Ovary (tissue), 7 donors: ENCODE measurements at regions not wholly inside any gene's neighbourhood (a gene's known extent, or its start where the extent isn't known, plus 50 kb on each side); places are given as distances from the start of the nearest gene placed in this dataset.

ENCODE experiments used
- DNase-seq, 5 donors: peaks; one replicate each; pipeline ENCODE4 v3.0.0-alpha.2; 2019 to 2020
- H3K27ac ChIP-seq, 2 donors: fragments of 200-600 bp; one replicate each; pipeline versions ENCODE4 v1.5.1 to v1.8.0; 2019 to 2022
- H3K27me3 ChIP-seq: fragments of 200-600 bp; one replicate; pipeline ENCODE4 v1.8.0; 2022
- H3K36me3 ChIP-seq: fragments of 200-600 bp; sonication (generic); one replicate; pipeline ENCODE4 v1.5.1; 2019
- H3K4me1 ChIP-seq: one replicate; pipeline ENCODE4 v1.8.1; 2013; ENCODE audit warnings: mild to moderate bottlenecking, moderate library complexity; ENCODE audit not compliant: insufficient read depth
- H3K4me3 ChIP-seq: fragments of 200-600 bp; sonication (generic); one replicate; pipeline ENCODE4 v1.5.1; 2017
- H3K9me3 ChIP-seq, 2 donors: fragments of 200-600 bp in 1 of 2; sonication (generic) in 1 of 2; one replicate each; pipeline versions ENCODE4 v1.5.1 to v1.8.1; 2013 to 2019; ENCODE audit warnings: mild to moderate bottlenecking in 1 of 2, moderate library complexity in 1 of 2
- CTCF ChIP-seq, 3 donors: fragments of 450-650 bp in 2 of 3; fragments of 200-600 bp in 1 of 3; IDR thresholded peaks; one replicate each; pipeline versions ENCODE4 v1.5.1 to v1.8.0; 2016 to 2022; ENCODE audit warnings: antibody characterized with exemption in 3 of 3, mild to moderate bottlenecking in 1 of 3
- EP300 ChIP-seq: sonication (generic); formaldehyde crosslinking; IDR thresholded peaks from one replicate; pipeline ENCODE4 v1.6.1; 2017; ENCODE audit warnings: antibody characterized with exemption
- POLR2A ChIP-seq: fragments of 450-650 bp; IDR thresholded peaks from one replicate; pipeline ENCODE4 v1.6.1; 2017; ENCODE audit warnings: antibody characterized with exemption, mild to moderate bottlenecking, moderate library complexity
- WGBS, 3 donors: extraction: QIAGEN DNeasy Blood & Tissue Kit in 1 of 3; methylation state at CpG; one replicate each; pipeline versions ENCODE4 v1.1.5 to v1.1.7; 2013 to 2017; 5-methylcytosine and 5-hydroxymethylcytosine counted together
- intact Hi-C, 4 donors: fragments of 100-400 bp; cut with DNase I; formaldehyde crosslinking; loops; one replicate each; pipeline versions ENCODE4 v1.11.0 to v1.15.1; 2022 to 2023
- donor health status: DM: no; HTN: no; CAD: no; lungs with moderate emphysema.
- donor health status: DM: no; HTN: no; CAD: no.
- donor health status: Bipolar disorder and iron deficiency.
- donor health status: DM: no; HTN: no; CAD: no.
- donor health status: DM: yes; HTN: yes; CAD: no.

GRCh38 chr6:130675072-130675471, 152.1 kb upstream of the SMLR1 start:
- DNase-seq, result no peak
- no peak for TF ChIP-seq POLR2A
- H3K27me3 ChIP-seq, result no peaks in the 10 kb centered on the region
- H3K4me3 ChIP-seq, result no peak overlapping the region
- H3K4me1 ChIP-seq, result peaks cover 13% of the 10 kb centered on the region
- intact Hi-C loops, result loop anchor here in 1 of 4 donors (10.0 kb wide), 1 partner anchor 310 kb away; the partner anchor contains the start of gene TMEM200A
- no peaks in the 10 kb centered on the region for H3K36me3 ChIP-seq
- H3K27ac ChIP-seq, result no peak overlapping the region
- H3K9me3 ChIP-seq, result no peaks in the 10 kb centered on the region
- WGBS, 3 donors, result 19 to 62% (median 41%) methylated on average over 3 of the region's 3 CpGs

GRCh38 chr6:130676077-130676772, 151.0 kb upstream of the SMLR1 start:
- DNase-seq, result peak; percentile 55 to 74 (median 71)
- H3K4me3 ChIP-seq, result no peak overlapping the region
- intact Hi-C loops, result loop anchor here in 1 of 4 donors (10.0 kb wide), 1 partner anchor 311 kb away; the partner anchor contains the start of gene TMEM200A
- no peaks in the 10 kb centered on the region for H3K36me3 ChIP-seq
- no peak for TF ChIP-seq CTCF (IDR thresholded peaks at IDR 0.05)
- no peak for TF ChIP-seq EP300
- TF ChIP-seq POLR2A, result no peak
- no peaks in the 10 kb centered on the region for H3K9me3 ChIP-seq
- H3K27ac ChIP-seq, result peak overlapping the region in 1 of 2 donors; percentile 33
- H3K4me1 ChIP-seq, result peaks cover 14% of the 10 kb centered on the region
- 2 to 12% (median 6%) methylated on average over 1 of the region's 1 CpG for WGBS, 3 donors
- H3K27me3 ChIP-seq, result no peaks in the 10 kb centered on the region

- Histone ChIP-seq H3K36me3 (no peaks in the 10 kb centered on the region), H3K27ac (peak overlapping the region in 1 of 2 donors; percentile 33), H3K4me1 (peaks cover 10% of the 10 kb centered on the region), H3K9me3 (no peaks in the 10 kb centered on the region), H3K27me3 (no peaks in the 10 kb centered on the region), H3K4me3 (no peak overlapping the region)
- intact Hi-C loops, result loop anchor here in 1 of 4 donors (10.0 kb wide), 1 partner anchor 312 kb away; the partner anchor contains the start of gene TMEM200A
- DNase-seq, result no peak
- 40 to 57% (median 51%) methylated on average over 1 of the region's 1 CpG for WGBS, 3 donors
- TF ChIP-seq POLR2A, result no peak
- TF ChIP-seq CTCF (IDR thresholded peaks at IDR 0.05), result no peak
- no peak for TF ChIP-seq EP300
Observed at GRCh38 chr6:130676773-130677144, 150.4 kb upstream of the SMLR1 start.

GRCh38 chr6:130677312-130677711, 149.9 kb upstream of the SMLR1 start:
- intact Hi-C loops, result loop anchor here in 1 of 4 donors (10.0 kb wide), 1 partner anchor 313 kb away; the partner anchor contains the start of gene TMEM200A
- no peak for DNase-seq

More at GRCh38 chr6:130677312-130677711, 149.9 kb upstream of the SMLR1 start:
- peaks cover 8% of the 10 kb centered on the region for H3K4me1 ChIP-seq
- H3K9me3 ChIP-seq, result no peaks in the 10 kb centered on the region
- H3K27me3 ChIP-seq, result no peaks in the 10 kb centered on the region
- peak overlapping the region in 1 of 2 donors; percentile 33 for H3K27ac ChIP-seq
- TF ChIP-seq CTCF (IDR thresholded peaks at IDR 0.05), result no peak
- no peak for TF ChIP-seq POLR2A
- no peak for TF ChIP-seq EP300
- no peak overlapping the region for H3K4me3 ChIP-seq
- no peaks in the 10 kb centered on the region for H3K36me3 ChIP-seq
